ENCODE measurements at regions not wholly inside any gene's neighbourhood (a gene's known extent, or its start where the extent isn't known, plus 50 kb on each side); places are given as distances from the start of the nearest gene placed in this dataset.

- TF ChIP-seq CTCF (IDR thresholded peaks at IDR 0.05) (no peak), POLR2A (IDR thresholded peaks at IDR 0.05) (no peak)
Measured at GRCh38 chr4:52247941-52248340, 196.8 kb downstream of the SPATA18 start.
